ENCODE measurements at regions not wholly inside any gene's neighbourhood (a gene's known extent, or its start where the extent isn't known, plus 50 kb on each side); places are given as distances from the start of the nearest gene placed in this dataset.

- Histone ChIP-seq H3K9me3 (ENCODE audit: control insufficient read depth in 4 of 4, low read length in 3 of 4) (peaks cover 0 to 6% (median 2%) of the 10 kb centered on the region in 4 donors), H3K27ac (ENCODE audit: low read depth in 1 of 2, low read length in 2 of 2) (no peak overlapping the region), H3K9ac (ENCODE audit: low read depth in 1 of 2, low read length in 2 of 2) (no peak overlapping the region), H3K27me3 (ENCODE audit: control insufficient read depth in 4 of 4, insufficient read depth in 4 of 4, low read length in 3 of 4) (no peaks in the 10 kb centered on the region), H3K4me3 (ENCODE audit: low read depth in 1 of 3, low read length in 3 of 3) (no peak overlapping the region), H3K4me1 (ENCODE audit: control insufficient read depth in 4 of 4, insufficient read depth in 4 of 4, low read length in 3 of 4) (no peaks in the 10 kb centered on the region), H3K36me3 (ENCODE audit: control insufficient read depth in 4 of 4, insufficient read depth in 3 of 4, low read depth in 1 of 4, low read length in 3 of 4) (no peaks in the 10 kb centered on the region)
- no peak for TF ChIP-seq FOXA2 (IDR thresholded peaks at IDR 0.05)
- TF ChIP-seq, protein P1, sequence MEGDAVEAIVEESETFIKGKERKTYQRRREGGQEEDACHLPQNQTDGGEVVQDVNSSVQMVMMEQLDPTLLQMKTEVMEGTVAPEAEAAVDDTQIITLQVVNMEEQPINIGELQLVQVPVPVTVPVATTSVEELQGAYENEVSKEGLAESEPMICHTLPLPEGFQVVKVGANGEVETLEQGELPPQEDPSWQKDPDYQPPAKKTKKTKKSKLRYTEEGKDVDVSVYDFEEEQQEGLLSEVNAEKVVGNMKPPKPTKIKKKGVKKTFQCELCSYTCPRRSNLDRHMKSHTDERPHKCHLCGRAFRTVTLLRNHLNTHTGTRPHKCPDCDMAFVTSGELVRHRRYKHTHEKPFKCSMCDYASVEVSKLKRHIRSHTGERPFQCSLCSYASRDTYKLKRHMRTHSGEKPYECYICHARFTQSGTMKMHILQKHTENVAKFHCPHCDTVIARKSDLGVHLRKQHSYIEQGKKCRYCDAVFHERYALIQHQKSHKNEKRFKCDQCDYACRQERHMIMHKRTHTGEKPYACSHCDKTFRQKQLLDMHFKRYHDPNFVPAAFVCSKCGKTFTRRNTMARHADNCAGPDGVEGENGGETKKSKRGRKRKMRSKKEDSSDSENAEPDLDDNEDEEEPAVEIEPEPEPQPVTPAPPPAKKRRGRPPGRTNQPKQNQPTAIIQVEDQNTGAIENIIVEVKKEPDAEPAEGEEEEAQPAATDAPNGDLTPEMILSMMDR (IDR thresholded peaks at IDR 0.05; ENCODE audit: low read depth, low read length, missing input control), result no peak
- TF ChIP-seq JUND (IDR thresholded peaks at IDR 0.05), result no peak
- no peak for TF ChIP-seq RAD21 (IDR thresholded peaks at IDR 0.05)
- no peak for TF ChIP-seq EGR1 (IDR thresholded peaks at IDR 0.05; ENCODE audit: low read depth in 2 of 2)
- TF ChIP-seq, protein P2, sequence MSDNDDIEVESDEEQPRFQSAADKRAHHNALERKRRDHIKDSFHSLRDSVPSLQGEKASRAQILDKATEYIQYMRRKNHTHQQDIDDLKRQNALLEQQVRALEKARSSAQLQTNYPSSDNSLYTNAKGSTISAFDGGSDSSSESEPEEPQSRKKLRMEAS (IDR thresholded peaks at IDR 0.05), result no peak
- no peak for TF ChIP-seq ATF3 (IDR thresholded peaks at IDR 0.05)
- TF ChIP-seq NR2F2 (IDR thresholded peaks at IDR 0.05), result no peak
- no peak for TF ChIP-seq RXRA (IDR thresholded peaks at IDR 0.05)
- no peak for TF ChIP-seq SP1 (IDR thresholded peaks at IDR 0.05)
- no peak for TF ChIP-seq TAF1 (conservative IDR thresholded peaks at IDR 0.05)
- TF ChIP-seq, protein P3, sequence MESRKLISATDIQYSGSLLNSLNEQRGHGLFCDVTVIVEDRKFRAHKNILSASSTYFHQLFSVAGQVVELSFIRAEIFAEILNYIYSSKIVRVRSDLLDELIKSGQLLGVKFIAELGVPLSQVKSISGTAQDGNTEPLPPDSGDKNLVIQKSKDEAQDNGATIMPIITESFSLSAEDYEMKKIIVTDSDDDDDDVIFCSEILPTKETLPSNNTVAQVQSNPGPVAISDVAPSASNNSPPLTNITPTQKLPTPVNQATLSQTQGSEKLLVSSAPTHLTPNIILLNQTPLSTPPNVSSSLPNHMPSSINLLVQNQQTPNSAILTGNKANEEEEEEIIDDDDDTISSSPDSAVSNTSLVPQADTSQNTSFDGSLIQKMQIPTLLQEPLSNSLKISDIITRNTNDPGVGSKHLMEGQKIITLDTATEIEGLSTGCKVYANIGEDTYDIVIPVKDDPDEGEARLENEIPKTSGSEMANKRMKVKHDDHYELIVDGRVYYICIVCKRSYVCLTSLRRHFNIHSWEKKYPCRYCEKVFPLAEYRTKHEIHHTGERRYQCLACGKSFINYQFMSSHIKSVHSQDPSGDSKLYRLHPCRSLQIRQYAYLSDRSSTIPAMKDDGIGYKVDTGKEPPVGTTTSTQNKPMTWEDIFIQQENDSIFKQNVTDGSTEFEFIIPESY (IDR thresholded peaks at IDR 0.05), result no peak
- TF ChIP-seq HNF4A (conservative IDR thresholded peaks at IDR 0.05), result no peak
- WGBS, result 78% methylated on average over 5 of the region's 5 CpGs
- DNase-seq (ENCODE audit: low spot score), result no peak
These were observed 613.6 kb upstream of the CBLB start for GRCh38 chr3:106482451-106482850.

GRCh38 chr3:106485217-106485616, 616.4 kb upstream of the CBLB start:
- Histone ChIP-seq H3K4me3 (ENCODE audit: low read depth in 1 of 3, low read length in 3 of 3) (no peak overlapping the region), H3K36me3 (ENCODE audit: control insufficient read depth in 4 of 4, insufficient read depth in 3 of 4, low read depth in 1 of 4, low read length in 3 of 4) (no peaks in the 10 kb centered on the region), H3K27me3 (ENCODE audit: control insufficient read depth in 4 of 4, insufficient read depth in 4 of 4, low read length in 3 of 4) (no peaks in the 10 kb centered on the region), H3K9me3 (ENCODE audit: control insufficient read depth in 4 of 4, low read length in 3 of 4) (peaks cover 0 to 6% (median 1%) of the 10 kb centered on the region in 4 donors), H3K27ac (ENCODE audit: low read depth in 1 of 2, low read length in 2 of 2) (no peak overlapping the region), H3K4me1 (ENCODE audit: control insufficient read depth in 4 of 4, insufficient read depth in 4 of 4, low read length in 3 of 4) (no peaks in the 10 kb centered on the region), H3K9ac (ENCODE audit: low read depth in 1 of 2, low read length in 2 of 2) (no peak overlapping the region)
- no peak for DNase-seq (ENCODE audit: low spot score)
- TF ChIP-seq YY1 (IDR thresholded peaks at IDR 0.05) (no peak), FOXA2 (IDR thresholded peaks at IDR 0.05) (no peak), GABPA (IDR thresholded peaks at IDR 0.05 in 1 of 2, conservative IDR thresholded peaks at IDR 0.05 in 1 of 2) (no peak), NR2F2 (IDR thresholded peaks at IDR 0.05) (no peak), ATF3 (IDR thresholded peaks at IDR 0.05) (no peak), RAD21 (IDR thresholded peaks at IDR 0.05) (no peak), HNF4A (conservative IDR thresholded peaks at IDR 0.05) (no peak), RXRA (IDR thresholded peaks at IDR 0.05) (no peak), SP1 (IDR thresholded peaks at IDR 0.05) (no peak)
- TF ChIP-seq, protein P1 (IDR thresholded peaks at IDR 0.05; ENCODE audit: low read depth, low read length, missing input control), result no peak

Measured in liver (tissue), 8 donors.